ENCODE measurements at regions not wholly inside any gene's neighbourhood (a gene's known extent, or its start where the extent isn't known, plus 50 kb on each side); places are given as distances from the start of the nearest gene placed in this dataset.

GRCh38 chr14:51473808-51474565 lies 177.7 kb upstream of the FRMD6 start (continued):
- no peak for TF ChIP-seq REST (IDR thresholded peaks at IDR 0.05; ENCODE audit: low read depth)
- no peak for TF ChIP-seq SRF (IDR thresholded peaks at IDR 0.05; ENCODE audit: low read depth)
- TF ChIP-seq TCF7L2 (IDR thresholded peaks at IDR 0.05; ENCODE audit: borderline replicate concordance, extremely low read depth, insufficient read depth, insufficient read length) = no peak
- no peak for TF ChIP-seq SIN3A (IDR thresholded peaks at IDR 0.05; ENCODE audit: low read depth)
- no peak for TF ChIP-seq ATF3 (IDR thresholded peaks at IDR 0.05)
- no peak for TF ChIP-seq CTCF (IDR thresholded peaks at IDR 0.05 in 2 of 3, conservative IDR thresholded peaks at IDR 0.05 in 1 of 3; ENCODE audit: borderline replicate concordance in 1 of 3, insufficient read depth in 1 of 3, low read depth in 2 of 3, low read length in 2 of 3)

GRCh38 chr14:51474854-51475253 lies 176.9 kb upstream of the FRMD6 start:
- ChIA-PET CTCF (no interaction called here), RAD21 (ENCODE audit: low non-redundant PET in 1 of 2, low total read pairs in 2 of 2, uncharacterized antibody in 2 of 2, unreplicated experiment in 2 of 2) (no interaction called here), POLR2A (no interaction called here)
- H3K4me3 ChIP-seq (replicated peaks in 1 of 2; ENCODE audit: low read depth in 1 of 2, low read length in 2 of 2) = no peak overlapping the region
- intact Hi-C loops (cut with micrococcal nuclease) = no loop called here
- H3K27ac ChIP-seq (ENCODE audit: low read depth, low read length) = no peak overlapping the region
- no peaks in the 10 kb centered on the region for H3K9me3 ChIP-seq (ENCODE audit: control insufficient read depth in 1 of 2, insufficient read depth in 1 of 2, low read depth in 1 of 2, low read length in 2 of 2)
- H3K9me2 ChIP-seq (ENCODE audit: insufficient read depth) = no peaks in the 10 kb centered on the region
- no peak for DNase-seq (ENCODE audit: low read depth, low spot score)
- no peak overlapping the region for H3K4me2 ChIP-seq (ENCODE audit: low read length)
- BruUV-seq (replicated peaks) = no TSS peak
- H3K36me3 ChIP-seq (ENCODE audit: control insufficient read depth in 1 of 2, insufficient read depth in 2 of 2, low read length in 2 of 2) = no peaks in the 10 kb centered on the region
- H4K20me1 ChIP-seq (ENCODE audit: insufficient read depth) = no peaks in the 10 kb centered on the region
- H2AFZ ChIP-seq (ENCODE audit: low read depth, low read length, poor library complexity, severe bottlenecking) = no peak overlapping the region
- no peak overlapping the region for H3K9ac ChIP-seq (ENCODE audit: low read length)
- no peak for ATAC-seq
- no peak for TF ChIP-seq ELF1 (IDR thresholded peaks at IDR 0.05; ENCODE audit: borderline replicate concordance, low read depth)
- no peak for TF ChIP-seq ZBTB33 (IDR thresholded peaks at IDR 0.05; ENCODE audit: extremely low read depth, insufficient replicate concordance, low read length)
- no peak for TF ChIP-seq SP1 (IDR thresholded peaks at IDR 0.05; ENCODE audit: low read depth)
- no peak for TF ChIP-seq SIN3A (IDR thresholded peaks at IDR 0.05; ENCODE audit: low read depth)
- H3K4me1 ChIP-seq (ENCODE audit: control insufficient read depth in 1 of 2, insufficient read depth in 2 of 2, low read length in 2 of 2) = no peaks in the 10 kb centered on the region
- 0 out of 2 replicates have a peak, but pooled peaks cover 8% of the 10 kb centered on the region for H3K27me3 ChIP-seq (ENCODE audit: insufficient read depth, low read length)
- no peaks in the 10 kb centered on the region for H3K79me2 ChIP-seq (ENCODE audit: insufficient read depth, low read length)
